ENCODE measurements at regions not wholly inside any gene's neighbourhood (a gene's known extent, or its start where the extent isn't known, plus 50 kb on each side); places are given as distances from the start of the nearest gene placed in this dataset.
"Not testable (repeated sequence)": the region's sequence is repeated elsewhere in the genome, so short reads cannot be mapped to it uniquely, and the experiment has no call there.

- no peak for DNase-seq
Observed at GRCh38 chr6:105875974-105876640, 210.0 kb upstream of the PRDM1 start.

DNA sequence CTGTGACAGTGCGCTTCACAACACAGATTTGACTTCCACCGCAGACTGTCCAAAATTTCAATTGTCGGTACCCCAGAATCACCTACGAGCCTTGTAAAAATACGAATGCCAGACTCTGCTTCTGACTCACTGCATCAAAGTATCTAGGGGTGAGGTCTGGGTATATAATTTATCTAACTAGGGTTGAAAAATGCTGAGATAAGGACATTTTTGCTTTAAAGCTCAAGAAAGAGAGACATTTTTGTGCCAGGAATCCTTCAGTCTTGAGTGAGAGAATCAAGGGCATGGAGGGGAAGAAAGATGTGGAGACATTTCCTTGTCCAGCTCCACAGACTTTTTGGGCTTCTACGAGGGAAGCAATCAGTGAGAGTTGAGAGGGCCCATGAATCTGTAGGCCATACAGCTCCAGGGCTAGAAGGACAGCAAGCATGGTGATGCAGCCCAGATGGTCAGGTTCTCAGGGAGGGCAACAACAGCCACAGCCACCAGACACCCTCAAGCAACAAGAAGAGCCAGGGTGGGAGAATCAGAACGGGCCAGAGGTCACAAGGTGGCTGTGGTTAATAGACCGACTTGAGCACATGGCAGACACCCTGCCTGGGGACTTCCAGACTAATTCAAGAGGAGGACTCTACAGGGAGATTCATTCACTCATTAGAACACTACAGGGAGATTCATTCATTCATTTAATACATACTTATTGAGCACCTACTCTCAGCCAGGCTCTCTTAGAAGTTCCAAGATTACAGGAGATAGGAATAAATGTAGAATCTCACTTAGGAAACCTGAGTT, 211.1 kb upstream of the PRDM1 start:
- DNase-seq, result no peak

GRCh38 chr6:105873799-105874198, 212.3 kb upstream of the PRDM1 start:
- DNase-seq, result no peak

DNA sequence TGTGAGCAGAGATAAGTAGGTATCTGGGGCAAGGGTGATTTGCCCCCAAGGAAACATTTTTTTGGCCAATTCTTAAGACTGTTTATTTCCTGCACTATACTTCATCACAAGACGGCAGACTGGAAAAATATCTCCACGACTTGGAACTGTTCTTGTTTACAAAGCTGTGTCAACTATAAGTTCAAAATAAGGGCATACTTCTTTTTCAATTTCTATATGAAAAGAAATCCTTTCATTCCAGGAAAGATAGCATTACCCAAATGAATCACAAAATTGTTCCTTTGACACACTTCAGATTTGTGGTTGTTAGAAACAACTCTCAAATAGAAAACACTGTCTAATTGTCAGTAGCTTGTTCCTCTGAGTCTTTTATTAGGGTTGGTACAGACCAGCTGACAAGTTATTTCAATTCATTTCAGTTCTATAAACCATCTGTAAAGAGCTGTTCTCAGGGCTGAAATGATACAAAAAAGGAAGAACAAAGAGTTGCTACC, 212.9 kb upstream of the PRDM1 start:
- DNase-seq, result no peak

- DNase-seq, result no peak
Observed at GRCh38 chr6:105872249-105872648, 213.9 kb upstream of the PRDM1 start.

DNA sequence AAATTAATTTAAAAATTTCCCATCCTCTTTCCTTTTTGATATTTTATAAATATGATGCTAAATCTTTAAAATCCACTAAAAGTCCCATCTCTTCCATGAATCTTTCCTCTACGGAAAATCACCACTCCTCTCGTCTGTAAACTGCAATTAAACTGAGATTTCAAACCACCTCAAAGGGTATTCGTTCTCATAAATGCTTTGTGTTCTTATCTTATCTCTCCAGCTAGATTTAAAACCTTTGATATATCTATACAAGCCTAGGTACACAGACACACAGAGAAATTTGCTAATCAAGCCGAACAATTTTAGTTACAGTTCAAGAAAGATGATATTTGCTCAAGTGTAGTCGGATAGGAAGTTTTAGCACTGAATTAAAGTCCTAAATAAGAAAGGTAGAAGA, 214.6 kb upstream of the PRDM1 start:
- DNase-seq, result no peak

GRCh38 chr6:105869835-105870440, 216.2 kb upstream of the PRDM1 start:
- DNase-seq, result no peak

GRCh38 chr6:105868823-105869460, 217.2 kb upstream of the PRDM1 start:
- DNase-seq, result no peak

GRCh38 chr6:105867821-105868220, 218.3 kb upstream of the PRDM1 start:
- no peak for DNase-seq

DNA sequence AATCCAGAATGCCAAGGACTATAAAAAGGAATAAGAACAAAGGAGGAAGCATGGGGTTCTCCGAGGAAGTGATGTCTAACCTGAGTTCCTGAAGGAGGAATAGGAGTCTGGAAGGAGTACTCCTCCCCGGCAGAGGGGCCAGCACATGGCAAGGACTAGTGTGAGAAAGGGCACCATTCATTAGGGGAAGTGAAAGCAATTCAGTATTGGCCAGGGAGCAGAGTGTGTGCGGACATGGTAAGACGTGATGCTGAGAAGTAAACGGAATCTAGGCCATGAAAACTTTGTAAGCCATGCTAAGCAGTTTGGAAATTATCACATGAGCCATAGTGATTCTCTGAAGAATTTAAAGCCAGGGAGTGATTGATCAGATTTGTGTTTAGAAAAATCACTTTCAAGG, 218.9 kb upstream of the PRDM1 start:
- DNase-seq, result no peak

- no peak for DNase-seq
Observed at GRCh38 chr6:105862936-105863607, 223.1 kb upstream of the PRDM1 start.

DNA sequence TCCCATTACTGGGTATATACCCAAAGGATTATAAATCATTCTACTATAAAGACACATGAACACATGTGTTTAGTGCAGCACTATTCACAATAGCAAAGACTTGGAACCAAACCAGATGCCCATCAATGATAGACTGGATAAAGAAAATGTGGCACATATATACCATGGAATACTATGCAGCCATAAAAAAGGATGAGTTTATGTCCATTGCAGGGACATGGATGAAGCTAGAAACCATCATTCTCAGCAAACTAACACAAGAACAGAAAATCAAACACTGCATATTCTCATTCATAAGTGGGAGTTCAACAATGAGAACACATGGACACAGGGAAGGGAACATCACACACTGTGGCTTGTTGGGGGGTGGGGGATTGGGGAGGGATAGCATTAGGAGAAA, 225.2 kb upstream of the PRDM1 start:
- not testable (repeated sequence) for DNase-seq

GRCh38 chr6:105859457-105859856, 226.7 kb upstream of the PRDM1 start:
- DNase-seq, result no peak

DNA sequence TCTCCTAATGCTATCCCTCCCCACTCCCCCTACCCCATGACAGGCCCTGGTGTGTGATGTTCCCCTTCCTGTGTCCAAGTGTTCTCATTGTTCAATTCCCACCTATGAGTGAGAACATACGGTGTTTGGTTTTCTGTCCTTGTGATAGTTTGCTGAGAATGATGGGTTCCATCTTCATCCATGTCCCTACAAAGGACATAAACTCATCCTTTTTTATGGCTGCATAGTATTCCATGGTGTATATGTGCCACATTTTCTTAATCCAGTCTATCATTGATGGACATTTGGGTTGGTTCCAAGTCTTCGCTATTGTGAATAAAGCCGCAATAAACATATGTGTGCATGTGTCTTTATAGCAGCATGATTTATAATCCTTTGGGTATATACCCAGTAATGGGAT, 227.5 kb upstream of the PRDM1 start:
- DNase-seq, result not testable (repeated sequence)

- no peak for DNase-seq
Observed at GRCh38 chr6:105855433-105855832, 230.7 kb upstream of the PRDM1 start.

GRCh38 chr6:105853979-105854378, 232.2 kb upstream of the PRDM1 start:
- not testable (repeated sequence) for DNase-seq

DNA sequence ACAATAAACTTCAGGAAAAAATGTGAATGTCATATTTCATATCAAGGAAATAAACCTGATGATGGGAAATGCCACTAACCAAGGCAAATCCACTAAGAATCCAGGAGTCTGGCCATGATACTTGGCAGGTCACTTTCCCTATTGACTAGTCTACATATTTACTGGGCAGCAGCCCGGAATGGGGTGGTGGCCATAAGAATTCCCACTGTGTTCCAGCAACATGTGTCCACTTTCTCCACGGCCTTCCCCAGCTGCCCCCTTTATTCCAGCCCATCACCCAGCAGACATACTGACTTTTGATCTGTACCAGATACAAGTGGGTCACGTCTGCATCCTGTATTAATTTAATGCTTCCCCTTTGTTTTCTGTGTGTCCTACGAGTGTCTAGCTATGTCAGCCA, 234.5 kb upstream of the PRDM1 start:
- DNase-seq, result no peak

DNA sequence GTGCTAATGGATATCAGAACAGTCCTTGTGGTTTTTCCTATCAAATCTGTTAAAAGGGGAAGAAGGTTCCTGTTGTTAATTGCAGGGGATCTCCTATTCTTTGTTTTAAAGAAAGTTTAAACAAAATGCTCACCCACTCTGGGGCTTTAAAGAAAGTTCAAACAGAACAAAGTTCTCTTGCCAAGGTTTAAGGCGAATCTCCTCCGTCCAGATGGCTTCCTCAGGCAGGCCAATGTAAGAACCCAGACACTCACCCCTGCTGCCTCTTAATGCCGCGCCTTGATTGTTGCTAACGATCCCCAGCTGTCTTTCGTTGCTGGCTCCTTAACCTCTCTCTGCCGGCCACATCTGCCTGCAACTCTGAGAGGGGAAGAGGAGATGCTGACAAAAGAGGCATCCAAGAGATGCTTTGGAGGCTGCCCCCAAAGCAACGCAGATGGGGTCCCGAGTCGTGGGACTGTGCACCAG, 235.0 kb upstream of the PRDM1 start:
- no peak for DNase-seq

DNA sequence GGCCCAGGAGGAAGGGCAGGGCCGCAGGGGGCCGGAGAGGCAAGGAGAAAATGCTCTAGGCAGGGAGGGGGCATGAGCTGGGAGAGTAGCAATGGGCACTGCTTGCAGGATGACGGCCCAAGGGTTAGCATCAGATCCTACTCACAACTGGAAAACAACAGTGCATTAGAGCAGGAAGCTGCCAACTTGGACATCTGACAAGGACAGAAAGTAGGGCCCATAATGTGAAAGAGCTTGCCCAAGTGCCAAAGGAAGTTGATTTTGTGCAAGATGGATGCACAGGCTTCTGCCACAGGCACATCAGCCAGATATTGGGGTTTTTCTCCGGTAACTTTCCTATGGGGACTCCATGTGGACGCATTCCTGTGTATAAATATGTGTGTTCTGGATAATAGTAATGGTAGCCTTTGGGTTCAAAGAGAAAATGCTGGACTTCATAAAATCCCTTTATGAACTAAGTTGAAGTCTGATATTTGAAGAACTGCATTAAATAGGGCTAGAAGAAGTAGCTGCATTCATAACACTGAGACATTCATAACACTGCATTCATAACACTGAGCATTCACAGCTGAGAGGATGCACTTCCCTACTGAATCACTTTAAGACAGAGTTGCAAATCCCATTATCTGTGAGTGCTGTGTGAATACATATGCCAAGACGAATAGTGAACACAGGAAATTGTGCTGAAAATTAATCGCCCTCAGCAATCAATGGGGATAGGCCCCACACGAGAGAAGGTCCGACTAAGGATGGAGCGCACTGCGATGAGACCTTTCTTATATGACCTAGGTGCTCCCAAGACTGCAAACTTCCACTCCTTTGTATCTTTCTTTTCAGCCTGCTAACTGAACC, 235.6 kb upstream of the PRDM1 start:
- DNase-seq, result no peak

DNA sequence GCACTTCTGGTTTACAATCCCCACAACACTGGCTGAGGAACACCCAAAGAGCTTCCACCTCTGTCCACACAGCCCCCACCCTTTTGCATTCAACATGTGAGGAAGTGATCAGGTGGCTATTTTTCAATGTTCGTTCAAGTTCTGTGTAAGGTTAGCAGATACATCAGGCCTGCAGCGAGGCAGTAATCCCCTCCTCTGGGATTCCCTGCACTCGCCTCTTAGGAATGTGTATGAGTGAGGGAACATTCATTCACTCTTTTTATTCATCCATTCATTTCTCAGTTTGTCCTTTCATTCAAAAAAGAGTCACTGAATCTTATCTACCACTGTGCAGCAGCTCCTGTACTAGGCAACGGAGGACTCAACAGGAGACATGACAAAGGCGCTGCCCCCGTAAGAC, 236.4 kb upstream of the PRDM1 start:
- DNase-seq, result no peak

DNA sequence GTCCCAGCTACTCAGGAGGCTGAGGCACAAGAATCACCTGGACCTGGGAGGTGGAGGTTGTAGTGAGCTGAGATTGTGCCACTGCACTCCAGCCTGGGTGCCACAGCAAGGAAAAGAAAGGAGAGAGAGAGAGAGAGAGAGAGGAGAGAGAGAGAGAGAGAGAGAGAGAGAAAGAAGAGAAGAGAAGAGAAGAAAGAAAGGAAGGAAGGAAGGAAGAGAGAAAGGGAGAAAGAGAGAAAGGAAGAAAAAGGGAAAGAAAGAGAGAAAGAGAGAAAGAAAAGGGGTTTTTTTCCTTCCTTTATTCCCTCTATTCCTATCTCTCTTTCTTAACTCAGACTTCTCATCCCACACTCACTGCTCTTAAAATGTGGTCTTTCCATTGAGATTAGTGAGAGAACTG, 238.7 kb upstream of the PRDM1 start:
- DNase-seq, result no peak
